Stimulated activated CD8-positive, alpha-beta memory T cell treated with anti-CD3 and anti-CD28 coated beads, Interleukin-15, amount 100 ng/mL, for 1 hour (primary cell): ENCODE measurements at regions not wholly inside any gene's neighbourhood (a gene's known extent, or its start where the extent isn't known, plus 50 kb on each side); places are given as distances from the start of the nearest gene placed in this dataset.

Experiments
- DNase-seq: peaks from one replicate; pipeline ENCODE4 v3.0.0-alpha.2; 2020; ENCODE audit warnings: low read depth

GRCh38 chr16:5377280-5377898 is 279.8 kb upstream of the EEF2KMT start:
- DNase-seq, result no peak

- DNase-seq, result no peak
These were observed 276.6 kb upstream of the EEF2KMT start for GRCh38 chr16:5374184-5374583.

- DNase-seq, result no peak
These were observed 270.4 kb upstream of the EEF2KMT start for GRCh38 chr16:5367951-5368350.

GRCh38 chr16:5366126-5366525 is 268.5 kb upstream of the EEF2KMT start:
- DNase-seq, result no peak

- DNase-seq, result no peak
These were observed 266.6 kb upstream of the EEF2KMT start for GRCh38 chr16:5364186-5364585.

- DNase-seq, result no peak
These were observed 263.7 kb upstream of the EEF2KMT start for GRCh38 chr16:5361322-5361721.

GRCh38 chr16:5354645-5355044 is 257.1 kb upstream of the EEF2KMT start:
- no peak for DNase-seq

GRCh38 chr16:5349670-5350517 is 252.3 kb upstream of the EEF2KMT start:
- DNase-seq, result no peak

GRCh38 chr16:5349101-5349500 is 251.5 kb upstream of the EEF2KMT start:
- DNase-seq, result no peak

GRCh38 chr16:5347561-5347960 is 250.0 kb upstream of the EEF2KMT start:
- no peak for DNase-seq

- DNase-seq, result no peak
These were observed 239.3 kb upstream of the EEF2KMT start for GRCh38 chr16:5336941-5337340.

GRCh38 chr16:5333991-5334390 is 236.4 kb upstream of the EEF2KMT start:
- no peak for DNase-seq

GRCh38 chr16:5333126-5333525 is 235.5 kb upstream of the EEF2KMT start:
- no peak for DNase-seq

- no peak for DNase-seq
These were observed 232.5 kb upstream of the EEF2KMT start for GRCh38 chr16:5330058-5330457.

GRCh38 chr16:5328546-5328945 is 231.0 kb upstream of the EEF2KMT start:
- DNase-seq, result no peak

- DNase-seq, result no peak
These were observed 228.8 kb upstream of the EEF2KMT start for GRCh38 chr16:5326395-5326794.

GRCh38 chr16:5325932-5326331 is 228.3 kb upstream of the EEF2KMT start:
- DNase-seq, result no peak

- no peak for DNase-seq
These were observed 225.9 kb upstream of the EEF2KMT start for GRCh38 chr16:5323284-5324141.

GRCh38 chr16:5321930-5322329 is 224.3 kb upstream of the EEF2KMT start:
- no peak for DNase-seq

GRCh38 chr16:5319799-5320198 is 222.2 kb upstream of the EEF2KMT start:
- DNase-seq, result no peak

GRCh38 chr16:5315914-5316313 is 218.3 kb upstream of the EEF2KMT start:
- no peak for DNase-seq

GRCh38 chr16:5314377-5314776 is 216.8 kb upstream of the EEF2KMT start:
- no peak for DNase-seq
